IPS-15b (cell line): ENCODE measurements at regions not wholly inside any gene's neighbourhood (a gene's known extent, or its start where the extent isn't known, plus 50 kb on each side); places are given as distances from the start of the nearest gene placed in this dataset.

ENCODE experiments used
- H3K27me3 ChIP-seq: one replicate; pipeline ENCODE4 v1.6.1; 2013; ENCODE audit warnings: low read length; ENCODE audit not compliant: control insufficient read depth, insufficient read depth
- H3K36me3 ChIP-seq: one replicate; pipeline ENCODE4 v1.6.1; 2013; ENCODE audit warnings: low read length; ENCODE audit not compliant: control insufficient read depth, insufficient read depth
- H3K4me1 ChIP-seq: one replicate; pipeline ENCODE4 v1.6.1; 2013; ENCODE audit warnings: mild to moderate bottlenecking, low read length; ENCODE audit not compliant: control insufficient read depth, insufficient read depth
- H3K4me3 ChIP-seq: one replicate; pipeline ENCODE4 v1.5.1; 2013; ENCODE audit warnings: low read depth, low read length
- H3K9ac ChIP-seq: one replicate; pipeline ENCODE4 v1.6.1; 2013; ENCODE audit warnings: low read depth, mild to moderate bottlenecking, low read length
- H3K9me3 ChIP-seq: one replicate; pipeline ENCODE4 v1.6.1; 2013; ENCODE audit warnings: mild to moderate bottlenecking, low read length; ENCODE audit not compliant: control insufficient read depth, insufficient read depth

DNA sequence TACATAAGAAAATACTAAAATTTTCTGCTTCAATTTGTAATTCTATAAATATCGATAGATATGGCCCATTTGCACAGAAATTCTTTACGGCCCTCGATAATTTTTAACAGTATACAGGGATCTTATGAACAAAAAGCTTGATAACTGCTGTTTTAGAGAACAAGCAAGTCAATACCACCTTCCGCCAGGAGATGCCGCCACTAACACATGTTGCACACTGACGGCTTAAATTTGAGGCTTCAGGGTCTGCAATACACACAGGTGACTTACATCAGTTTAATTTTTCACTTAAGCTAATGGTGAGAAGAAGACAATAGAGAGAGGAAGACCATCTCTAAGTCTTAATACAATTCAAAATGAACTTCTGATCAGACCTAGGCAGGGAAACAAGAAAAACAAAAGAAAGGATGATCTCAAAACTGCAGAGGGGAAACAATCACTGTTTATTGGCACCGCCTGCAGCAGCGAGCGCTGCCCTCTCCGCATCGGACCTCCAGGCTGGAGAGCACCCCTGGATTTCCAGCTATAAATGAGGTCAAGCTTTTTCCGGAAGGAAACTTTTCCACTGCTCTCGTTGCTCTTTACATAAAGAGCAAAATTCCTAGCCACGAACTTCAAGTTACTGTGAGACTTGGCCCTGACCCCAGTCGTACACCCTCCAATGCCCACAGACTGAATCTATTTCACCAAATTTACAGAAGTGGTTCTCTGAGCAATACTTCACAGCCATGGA lies 53.9 kb downstream of the OTOR start:
- Histone ChIP-seq H3K9me3 (no peaks in the 10 kb centered on the region), H3K36me3 (no peaks in the 10 kb centered on the region), H3K4me3 (no peak overlapping the region), H3K27me3 (no peaks in the 10 kb centered on the region), H3K4me1 (no peaks in the 10 kb centered on the region), H3K9ac (no peak overlapping the region)

DNA sequence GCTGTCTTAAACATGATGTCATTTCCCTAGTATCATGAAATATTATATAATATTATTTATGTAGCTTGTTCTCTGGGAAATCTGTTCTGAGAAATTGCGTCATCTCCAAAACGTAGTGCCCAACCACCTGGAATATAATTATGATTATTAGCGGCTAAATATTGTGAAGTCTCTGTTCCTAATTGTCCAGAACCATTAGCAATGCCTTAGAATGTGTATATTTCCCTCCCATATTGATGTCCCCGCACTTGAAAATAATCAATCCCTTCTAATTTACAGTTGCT lies 54.4 kb downstream of the OTOR start:
- no peaks in the 10 kb centered on the region for H3K4me1 ChIP-seq
- H3K27me3 ChIP-seq: no peaks in the 10 kb centered on the region
- H3K36me3 ChIP-seq: no peaks in the 10 kb centered on the region
- H3K9ac ChIP-seq: no peak overlapping the region
- H3K4me3 ChIP-seq: no peak overlapping the region
- no peaks in the 10 kb centered on the region for H3K9me3 ChIP-seq

DNA sequence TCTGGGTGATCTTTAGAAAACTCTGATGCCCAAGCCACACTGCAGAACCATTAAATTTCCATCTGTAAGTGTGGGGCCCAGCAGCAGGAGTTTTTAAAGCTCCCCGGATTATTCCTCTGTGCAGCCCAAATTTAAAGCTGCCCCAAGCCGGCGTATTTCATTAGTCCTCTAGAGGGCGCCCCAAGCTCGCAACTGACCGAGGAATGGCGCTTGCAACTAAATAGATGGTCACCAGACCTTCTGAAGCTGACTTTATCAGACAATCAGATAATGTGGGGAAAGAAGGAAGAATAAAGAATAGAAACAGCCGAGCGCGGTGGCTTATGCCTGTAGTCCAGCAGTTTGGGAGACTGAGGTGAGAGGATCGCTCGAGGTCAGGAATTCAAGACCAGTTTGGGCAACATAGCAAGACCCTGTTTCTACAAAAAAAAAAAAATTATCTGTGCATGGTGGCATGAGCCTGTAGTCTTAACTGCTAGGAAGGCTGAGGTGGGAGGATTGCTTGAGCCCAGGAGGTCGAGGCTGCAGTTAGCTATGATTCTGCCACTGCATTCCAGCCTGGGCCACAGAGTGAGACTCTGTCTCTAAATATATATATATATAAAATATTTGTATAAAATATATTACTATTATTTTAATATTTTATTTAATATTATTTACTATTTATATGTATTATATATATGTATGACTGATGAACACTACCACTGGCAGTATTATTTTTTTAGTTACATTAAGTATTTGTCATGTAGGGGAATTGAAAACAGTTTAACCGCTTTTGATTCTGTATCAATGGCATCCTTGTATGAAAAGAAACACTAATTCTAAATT lies 56.0 kb downstream of the OTOR start:
- no peaks in the 10 kb centered on the region for H3K27me3 ChIP-seq
- H3K4me3 ChIP-seq: no peak overlapping the region
- H3K9ac ChIP-seq: no peak overlapping the region
- H3K4me1 ChIP-seq: no peaks in the 10 kb centered on the region
- no peaks in the 10 kb centered on the region for H3K9me3 ChIP-seq
- H3K36me3 ChIP-seq: no peaks in the 10 kb centered on the region

DNA sequence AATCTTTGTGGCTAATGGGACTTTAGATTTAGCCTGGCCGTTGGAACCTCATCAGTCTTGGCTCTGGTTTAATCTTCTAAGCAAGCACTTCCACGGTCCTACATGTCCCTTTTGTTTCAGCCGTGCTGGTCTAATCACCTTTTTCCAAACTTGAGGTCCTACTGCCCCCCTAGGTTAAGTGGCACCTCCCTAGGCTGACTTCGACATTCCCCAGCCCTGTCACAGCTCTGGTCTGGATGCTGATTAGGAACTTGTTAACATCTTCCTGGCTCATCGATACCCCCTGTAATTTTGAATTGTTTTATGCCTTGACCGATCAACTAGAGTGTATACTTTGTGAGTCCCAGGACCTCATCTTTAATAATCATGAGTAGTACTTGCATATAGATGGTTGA lies 56.6 kb downstream of the OTOR start:
- Histone ChIP-seq H3K9me3 (no peaks in the 10 kb centered on the region), H3K9ac (no peak overlapping the region), H3K4me1 (no peaks in the 10 kb centered on the region), H3K36me3 (no peaks in the 10 kb centered on the region), H3K4me3 (no peak overlapping the region), H3K27me3 (no peaks in the 10 kb centered on the region)

DNA sequence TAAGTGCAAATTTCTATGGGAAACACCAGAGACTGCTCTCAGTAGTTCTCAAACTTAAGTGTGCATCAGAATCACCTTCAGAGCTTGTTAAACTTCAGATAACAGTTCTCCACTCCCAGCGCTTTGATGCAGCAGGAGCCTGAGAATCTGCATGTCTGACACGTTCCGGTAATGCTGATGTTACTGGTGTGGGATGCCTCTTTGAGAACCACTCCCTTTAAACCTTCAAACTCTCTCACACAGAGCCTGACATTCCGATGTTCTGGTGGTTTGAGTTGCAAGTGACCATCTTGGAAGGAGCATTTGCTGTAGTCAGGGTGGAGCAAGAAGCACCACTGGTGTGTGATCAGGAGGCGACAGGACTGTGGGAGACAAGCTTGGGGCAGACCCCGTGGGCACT lies 57.9 kb downstream of the OTOR start:
- Histone ChIP-seq H3K36me3 (no peaks in the 10 kb centered on the region), H3K4me3 (no peak overlapping the region), H3K4me1 (no peaks in the 10 kb centered on the region), H3K27me3 (no peaks in the 10 kb centered on the region), H3K9me3 (no peaks in the 10 kb centered on the region), H3K9ac (no peak overlapping the region)

DNA sequence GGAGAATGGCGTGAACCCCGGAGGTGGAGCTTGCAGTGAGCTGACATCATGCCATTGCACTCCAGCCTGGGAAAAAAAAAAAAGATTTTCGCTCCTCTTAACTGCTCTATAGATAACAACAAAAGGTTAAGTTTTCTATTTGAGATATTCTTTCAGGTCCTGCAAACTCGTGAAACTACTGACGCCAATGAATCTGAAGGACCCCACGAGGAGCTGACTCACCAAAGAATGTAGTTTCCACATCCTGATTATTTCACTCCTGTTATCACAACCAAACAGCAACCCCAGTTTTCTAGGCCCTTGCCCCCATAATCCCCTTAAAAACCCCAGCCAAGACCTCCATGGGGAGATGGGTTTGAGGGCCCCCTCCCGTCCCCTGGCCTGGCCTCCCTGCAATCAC lies 58.7 kb downstream of the OTOR start:
- Histone ChIP-seq H3K4me3 (no peak overlapping the region), H3K9ac (no peak overlapping the region), H3K4me1 (no peaks in the 10 kb centered on the region), H3K36me3 (no peaks in the 10 kb centered on the region), H3K9me3 (no peaks in the 10 kb centered on the region), H3K27me3 (no peaks in the 10 kb centered on the region)

DNA sequence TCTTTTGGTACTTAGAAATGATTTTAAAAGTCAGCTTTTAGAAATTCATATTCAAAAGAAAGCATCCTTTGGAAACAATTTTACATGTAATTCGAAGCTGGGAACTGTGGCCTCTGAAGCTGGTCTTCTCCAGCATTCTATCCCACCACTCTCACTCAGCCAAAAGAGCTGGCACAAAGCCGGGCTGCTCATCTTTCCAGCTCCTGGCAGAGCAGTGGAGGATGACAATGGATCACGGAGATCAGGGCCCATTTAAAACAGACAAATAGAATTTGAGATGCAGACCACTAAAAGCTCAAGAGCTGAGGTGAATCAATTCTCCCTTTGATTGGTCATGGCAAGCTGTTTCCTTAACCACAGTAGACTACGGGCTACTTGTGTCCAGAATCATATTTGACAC lies 60.6 kb downstream of the OTOR start:
- no peaks in the 10 kb centered on the region for H3K27me3 ChIP-seq
- H3K9ac ChIP-seq: no peak overlapping the region
- no peaks in the 10 kb centered on the region for H3K4me1 ChIP-seq
- H3K9me3 ChIP-seq: no peaks in the 10 kb centered on the region
- H3K4me3 ChIP-seq: no peak overlapping the region
- no peaks in the 10 kb centered on the region for H3K36me3 ChIP-seq

DNA sequence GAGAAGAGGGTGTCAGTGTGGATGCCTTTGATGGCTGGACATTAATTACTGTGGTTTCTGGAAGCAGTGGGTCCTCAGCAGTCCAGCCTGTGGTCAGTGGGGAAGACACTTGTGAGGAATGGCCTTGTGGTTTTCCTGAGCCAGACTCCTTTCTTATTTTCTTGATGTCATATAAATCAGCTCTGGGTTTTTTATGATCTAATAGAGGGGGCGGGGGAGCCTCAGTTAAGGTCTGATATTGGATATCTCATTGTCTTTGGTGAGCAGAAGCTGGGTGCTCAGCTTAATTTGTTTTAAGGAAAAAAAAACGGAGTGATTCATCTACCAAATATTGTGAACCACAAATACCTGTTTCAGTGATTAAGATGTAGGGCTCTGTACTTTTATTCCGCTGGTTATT lies 62.1 kb downstream of the OTOR start:
- H3K4me3 ChIP-seq: no peak overlapping the region
- no peaks in the 10 kb centered on the region for H3K36me3 ChIP-seq
- no peaks in the 10 kb centered on the region for H3K4me1 ChIP-seq
- no peaks in the 10 kb centered on the region for H3K27me3 ChIP-seq
- H3K9me3 ChIP-seq: no peaks in the 10 kb centered on the region
- no peak overlapping the region for H3K9ac ChIP-seq

DNA sequence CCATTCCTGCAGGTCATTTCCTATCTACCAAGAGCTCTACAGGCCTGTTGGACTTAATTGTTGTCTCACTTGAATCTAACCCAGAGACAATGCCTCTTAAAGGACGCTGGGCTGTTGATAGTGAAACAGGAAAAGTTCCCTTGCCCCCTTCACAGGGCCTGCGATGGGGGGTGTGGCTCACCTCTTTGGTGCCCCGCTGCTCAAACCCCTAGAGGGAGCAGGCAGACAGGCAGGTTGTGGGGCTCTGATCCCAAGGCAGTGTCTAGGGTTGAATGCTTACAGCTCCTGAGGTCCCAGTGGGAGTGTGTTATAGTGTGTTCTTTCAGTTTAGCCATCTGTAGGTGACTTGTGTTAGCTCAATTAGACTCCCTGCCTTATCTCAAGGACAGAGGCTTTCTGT lies 68.0 kb downstream of the OTOR start:
- Histone ChIP-seq H3K9ac (no peak overlapping the region), H3K27me3 (no peaks in the 10 kb centered on the region), H3K4me1 (no peaks in the 10 kb centered on the region), H3K9me3 (no peaks in the 10 kb centered on the region), H3K4me3 (no peak overlapping the region), H3K36me3 (no peaks in the 10 kb centered on the region)

DNA sequence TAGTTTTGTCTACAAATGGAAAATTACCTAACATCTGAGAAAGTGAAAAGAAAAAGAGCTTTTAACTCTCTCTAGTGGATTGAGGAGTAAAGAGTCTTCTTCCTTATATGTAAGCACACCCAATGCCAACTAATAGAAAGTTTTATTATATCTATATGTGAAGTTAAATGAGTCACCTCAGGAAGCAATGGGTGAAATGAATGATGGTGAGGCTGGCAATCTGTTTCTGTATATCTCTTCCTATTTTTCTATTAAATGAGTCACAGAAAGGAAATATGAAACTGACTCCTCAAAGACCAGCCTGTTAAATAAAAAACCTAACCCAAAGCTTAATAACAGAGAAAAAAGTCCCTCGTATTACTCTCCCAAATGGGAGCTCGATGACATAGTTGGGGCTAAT lies 71.3 kb downstream of the OTOR start:
- no peaks in the 10 kb centered on the region for H3K4me1 ChIP-seq
- no peaks in the 10 kb centered on the region for H3K9me3 ChIP-seq
- H3K9ac ChIP-seq: no peak overlapping the region
- no peak overlapping the region for H3K4me3 ChIP-seq
- H3K36me3 ChIP-seq: no peaks in the 10 kb centered on the region
- H3K27me3 ChIP-seq: no peaks in the 10 kb centered on the region

DNA sequence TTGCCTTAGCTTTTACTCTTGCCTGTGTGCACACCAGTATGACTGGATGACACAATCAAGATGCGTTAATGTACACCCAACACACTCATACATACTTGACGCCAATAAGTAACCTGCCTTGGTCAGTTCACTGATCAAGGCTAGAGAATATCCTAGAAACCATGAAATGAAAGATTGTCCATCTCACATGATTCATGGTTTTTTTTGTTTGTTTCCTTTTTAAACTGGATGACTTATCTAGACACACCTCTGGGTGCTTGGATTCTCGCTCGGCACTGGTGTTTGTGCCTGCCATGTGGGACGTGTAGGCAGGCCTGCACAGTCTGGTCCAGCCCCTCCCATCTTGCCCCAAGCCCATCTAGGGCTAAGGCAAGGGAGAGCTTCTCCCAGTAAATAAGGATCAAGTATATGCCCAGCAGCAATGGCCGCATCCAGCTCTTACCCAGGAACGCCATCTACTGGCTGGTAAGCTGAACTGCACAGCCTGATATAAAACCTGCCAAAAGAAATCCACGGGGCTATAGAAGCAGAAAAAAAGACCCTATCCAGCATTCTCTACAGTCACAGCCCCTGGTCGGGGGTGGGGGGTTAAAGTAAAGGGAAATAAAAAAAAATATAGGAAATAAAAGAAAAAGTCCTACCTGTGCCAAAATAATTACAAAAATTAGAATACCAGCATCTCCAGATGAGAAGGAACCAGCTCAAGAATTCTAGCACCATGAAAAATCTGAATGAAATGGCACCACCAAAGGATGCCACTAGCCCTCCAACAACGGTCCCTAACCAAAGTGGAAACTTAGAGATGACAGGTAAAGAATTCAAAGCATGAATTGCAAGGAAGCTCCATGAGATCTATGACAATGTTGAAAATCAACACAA lies 73.3 kb downstream of the OTOR start:
- Histone ChIP-seq H3K9ac (no peak overlapping the region), H3K4me1 (no peaks in the 10 kb centered on the region), H3K9me3 (no peaks in the 10 kb centered on the region)

More for the DNA sequence above, 73.3 kb downstream of the OTOR start:
- no peaks in the 10 kb centered on the region for H3K36me3 ChIP-seq
- no peak overlapping the region for H3K4me3 ChIP-seq
- no peaks in the 10 kb centered on the region for H3K27me3 ChIP-seq
